22Rv1 (cell line): ENCODE measurements at regions not wholly inside any gene's neighbourhood (a gene's known extent, or its start where the extent isn't known, plus 50 kb on each side); places are given as distances from the start of the nearest gene placed in this dataset.

Source experiments
- ZFX ChIP-seq: fragments of 450-650 bp; IDR thresholded peaks from 2 replicates; pipeline ENCODE4 v1.6.1; 2017; ENCODE audit warnings: antibody characterized with exemption, borderline replicate concordance
- TF ChIP-seq, protein P1 (sequence below): fragments of 450-650 bp; IDR thresholded peaks from 2 replicates; pipeline ENCODE4 v1.5.1; 2017; ENCODE audit warnings: mild to moderate bottlenecking

- TF ChIP-seq, protein P1, sequence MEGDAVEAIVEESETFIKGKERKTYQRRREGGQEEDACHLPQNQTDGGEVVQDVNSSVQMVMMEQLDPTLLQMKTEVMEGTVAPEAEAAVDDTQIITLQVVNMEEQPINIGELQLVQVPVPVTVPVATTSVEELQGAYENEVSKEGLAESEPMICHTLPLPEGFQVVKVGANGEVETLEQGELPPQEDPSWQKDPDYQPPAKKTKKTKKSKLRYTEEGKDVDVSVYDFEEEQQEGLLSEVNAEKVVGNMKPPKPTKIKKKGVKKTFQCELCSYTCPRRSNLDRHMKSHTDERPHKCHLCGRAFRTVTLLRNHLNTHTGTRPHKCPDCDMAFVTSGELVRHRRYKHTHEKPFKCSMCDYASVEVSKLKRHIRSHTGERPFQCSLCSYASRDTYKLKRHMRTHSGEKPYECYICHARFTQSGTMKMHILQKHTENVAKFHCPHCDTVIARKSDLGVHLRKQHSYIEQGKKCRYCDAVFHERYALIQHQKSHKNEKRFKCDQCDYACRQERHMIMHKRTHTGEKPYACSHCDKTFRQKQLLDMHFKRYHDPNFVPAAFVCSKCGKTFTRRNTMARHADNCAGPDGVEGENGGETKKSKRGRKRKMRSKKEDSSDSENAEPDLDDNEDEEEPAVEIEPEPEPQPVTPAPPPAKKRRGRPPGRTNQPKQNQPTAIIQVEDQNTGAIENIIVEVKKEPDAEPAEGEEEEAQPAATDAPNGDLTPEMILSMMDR = no peak
- no peak for TF ChIP-seq ZFX
These were observed 554.3 kb downstream of the TYW1 start for GRCh38 chr7:67550801-67551436.
